ENCODE measurements at regions not wholly inside any gene's neighbourhood (a gene's known extent, or its start where the extent isn't known, plus 50 kb on each side); places are given as distances from the start of the nearest gene placed in this dataset.

- no peaks in the 10 kb centered on the region for H3K79me2 ChIP-seq (ENCODE audit: insufficient read depth)
- ChIA-PET CTCF (no interaction called here), POLR2A (no interaction called here)
- H3K27ac ChIP-seq (ENCODE audit: low read depth in 2 of 2, low read length in 1 of 2) = no peak overlapping the region
- WGBS (ENCODE audit: low lambda C conversion rate) = 8% methylated on average over 4 of the region's 4 CpGs
- no peak for DNase-seq
- no peaks in the 10 kb centered on the region for H3K36me3 ChIP-seq (replicated peaks in 1 of 2; ENCODE audit: control insufficient read depth in 1 of 2, insufficient read depth in 2 of 2, low read length in 1 of 2)
- H3K9me3 ChIP-seq = no peaks in the 10 kb centered on the region
- no peak for TF ChIP-seq RCOR1 (IDR thresholded peaks at IDR 0.05; ENCODE audit: low read length)
- no peak for TF ChIP-seq MAX (IDR thresholded peaks at IDR 0.05; ENCODE audit: low read depth)
- no peak for TF ChIP-seq NRF1 (IDR thresholded peaks at IDR 0.05; ENCODE audit: low read depth, low read length)
- TF ChIP-seq FOXJ3 (CRISPR knock-in tag; IDR thresholded peaks at IDR 0.05) = no peak
- TF ChIP-seq JUND (IDR thresholded peaks at IDR 0.05) = no peak
- TF ChIP-seq MXI1 (IDR thresholded peaks at IDR 0.05; ENCODE audit: low read depth, low read length) = no peak
- no peak for TF ChIP-seq TCF12 (IDR thresholded peaks at IDR 0.05)
- no peak for TF ChIP-seq RFX5 (IDR thresholded peaks at IDR 0.05; ENCODE audit: low read length)
- TF ChIP-seq YY1 (IDR thresholded peaks at IDR 0.05; ENCODE audit: low read depth) = no peak
- H3F3A ChIP-seq (replicated peaks; ENCODE audit: insufficient read depth) = no peaks in the 10 kb centered on the region
- no peak overlapping the region for H2AFZ ChIP-seq (ENCODE audit: low read depth)
- no peak overlapping the region for H3K9ac ChIP-seq
- no peaks in the 10 kb centered on the region for H3K9me2 ChIP-seq
- H3K4me2 ChIP-seq = no peak overlapping the region
- H3K4me3 ChIP-seq (ENCODE audit: low read depth in 2 of 2, low read length in 1 of 2) = no peak overlapping the region
- H4K20me1 ChIP-seq (ENCODE audit: insufficient read depth) = no peaks in the 10 kb centered on the region
- H3K4me1 ChIP-seq (ENCODE audit: control insufficient read depth in 1 of 2, insufficient read depth in 2 of 2, low read depth in 1 of 2, low read length in 1 of 2) = no peaks in the 10 kb centered on the region; a peak in 1 of 4 replicates
- no peaks in the 10 kb centered on the region for H3K27me3 ChIP-seq (ENCODE audit: insufficient read depth)
These were observed 167.3 kb downstream of the TMEM18 start for GRCh38 chr2:509888-510287.

- no peaks in the 10 kb centered on the region for H3K79me2 ChIP-seq (ENCODE audit: insufficient read depth)
- no peaks in the 10 kb centered on the region for H3K27me3 ChIP-seq (ENCODE audit: insufficient read depth)
- CTCF ChIA-PET = no interaction called here
- H4K20me1 ChIP-seq (ENCODE audit: insufficient read depth) = no peaks in the 10 kb centered on the region
- H3K27ac ChIP-seq (ENCODE audit: low read depth in 2 of 2, low read length in 1 of 2) = no peak overlapping the region
- no peaks in the 10 kb centered on the region for H3F3A ChIP-seq (replicated peaks; ENCODE audit: insufficient read depth)
- no peak overlapping the region for H3K9ac ChIP-seq
- no peaks in the 10 kb centered on the region for H3K36me3 ChIP-seq (replicated peaks in 1 of 2; ENCODE audit: control insufficient read depth in 1 of 2, insufficient read depth in 2 of 2, low read length in 1 of 2)
- H2AFZ ChIP-seq (ENCODE audit: low read depth) = no peak overlapping the region
- H3K9me3 ChIP-seq = no peaks in the 10 kb centered on the region
- DNase-seq = no peak
- no peaks in the 10 kb centered on the region for H3K9me2 ChIP-seq
- H3K4me3 ChIP-seq (ENCODE audit: low read depth in 2 of 2, low read length in 1 of 2) = no peak overlapping the region
- H3K4me1 ChIP-seq (ENCODE audit: control insufficient read depth in 1 of 2, insufficient read depth in 2 of 2, low read depth in 1 of 2, low read length in 1 of 2) = no peaks in the 10 kb centered on the region; a peak in 1 of 4 replicates
- H3K4me2 ChIP-seq = no peak overlapping the region
- 21% methylated on average over 3 of the region's 4 CpGs for WGBS (ENCODE audit: low lambda C conversion rate)
- POLR2A ChIA-PET = no interaction called here
- TF ChIP-seq USF1 (IDR thresholded peaks at IDR 0.05; ENCODE audit: borderline replicate concordance, low read depth) = no peak
- TF ChIP-seq PBX3 (IDR thresholded peaks at IDR 0.05) = no peak
- no peak for TF ChIP-seq TAF1 (IDR thresholded peaks at IDR 0.05; ENCODE audit: borderline replicate concordance, low read depth, low read length)
- TF ChIP-seq RAD21 (IDR thresholded peaks at IDR 0.05; ENCODE audit: low read length) = no peak
- TF ChIP-seq ZBTB33 (IDR thresholded peaks at IDR 0.05; ENCODE audit: borderline replicate concordance, low read depth) = no peak
- no peak for TF ChIP-seq TEAD4 (IDR thresholded peaks at IDR 0.05; ENCODE audit: borderline replicate concordance, insufficient read depth)
- no peak for TF ChIP-seq FOSL2 (IDR thresholded peaks at IDR 0.05; ENCODE audit: borderline replicate concordance, low read depth)
- TF ChIP-seq JUND (IDR thresholded peaks at IDR 0.05) = no peak
- no peak for TF ChIP-seq SMC3 (IDR thresholded peaks at IDR 0.05; ENCODE audit: low read depth, low read length)
- TF ChIP-seq YY1 (IDR thresholded peaks at IDR 0.05; ENCODE audit: low read depth) = no peak
- TF ChIP-seq RCOR1 (IDR thresholded peaks at IDR 0.05; ENCODE audit: low read length) = no peak
- no peak for TF ChIP-seq REST (IDR thresholded peaks at IDR 0.05; ENCODE audit: low read depth, low read length)
- no peak for TF ChIP-seq CHD2 (IDR thresholded peaks at IDR 0.05; ENCODE audit: low read length, partially characterized antibody)
- no peak for TF ChIP-seq IRF3 (IDR thresholded peaks at IDR 0.05; ENCODE audit: low read depth, low read length)
These were observed 169.1 kb downstream of the TMEM18 start for GRCh38 chr2:508121-508520.
